ENCODE measurements at regions not wholly inside any gene's neighbourhood (a gene's known extent, or its start where the extent isn't known, plus 50 kb on each side); places are given as distances from the start of the nearest gene placed in this dataset.

DNA sequence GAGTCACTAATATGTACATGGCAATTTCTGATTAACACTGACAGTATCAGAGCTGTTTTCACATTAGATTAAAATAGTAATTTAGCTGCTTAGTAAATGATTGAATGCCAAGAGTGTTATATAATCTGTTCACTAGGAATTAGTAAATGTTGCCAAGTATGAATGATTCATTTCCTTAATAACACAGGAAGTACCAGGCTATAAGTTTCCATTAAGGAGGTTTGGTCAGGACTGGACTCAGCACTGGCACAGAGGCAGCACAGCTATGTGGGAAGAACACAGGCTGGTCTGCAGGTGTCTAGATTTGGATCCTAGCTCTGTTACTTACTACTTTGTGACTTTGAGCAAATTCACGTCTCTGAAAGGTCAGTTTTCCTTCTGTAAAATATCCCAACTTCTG, 97.2 kb downstream of the TDRD15 start:
- no peak for TF ChIP-seq EZH2phosphoT487 (IDR thresholded peaks at IDR 0.05; ENCODE audit: low read depth)
- TF ChIP-seq, protein P1, sequence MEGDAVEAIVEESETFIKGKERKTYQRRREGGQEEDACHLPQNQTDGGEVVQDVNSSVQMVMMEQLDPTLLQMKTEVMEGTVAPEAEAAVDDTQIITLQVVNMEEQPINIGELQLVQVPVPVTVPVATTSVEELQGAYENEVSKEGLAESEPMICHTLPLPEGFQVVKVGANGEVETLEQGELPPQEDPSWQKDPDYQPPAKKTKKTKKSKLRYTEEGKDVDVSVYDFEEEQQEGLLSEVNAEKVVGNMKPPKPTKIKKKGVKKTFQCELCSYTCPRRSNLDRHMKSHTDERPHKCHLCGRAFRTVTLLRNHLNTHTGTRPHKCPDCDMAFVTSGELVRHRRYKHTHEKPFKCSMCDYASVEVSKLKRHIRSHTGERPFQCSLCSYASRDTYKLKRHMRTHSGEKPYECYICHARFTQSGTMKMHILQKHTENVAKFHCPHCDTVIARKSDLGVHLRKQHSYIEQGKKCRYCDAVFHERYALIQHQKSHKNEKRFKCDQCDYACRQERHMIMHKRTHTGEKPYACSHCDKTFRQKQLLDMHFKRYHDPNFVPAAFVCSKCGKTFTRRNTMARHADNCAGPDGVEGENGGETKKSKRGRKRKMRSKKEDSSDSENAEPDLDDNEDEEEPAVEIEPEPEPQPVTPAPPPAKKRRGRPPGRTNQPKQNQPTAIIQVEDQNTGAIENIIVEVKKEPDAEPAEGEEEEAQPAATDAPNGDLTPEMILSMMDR (IDR thresholded peaks at IDR 0.05; ENCODE audit: low read depth, low read length): no peak
